ENCODE measurements at regions not wholly inside any gene's neighbourhood (a gene's known extent, or its start where the extent isn't known, plus 50 kb on each side); places are given as distances from the start of the nearest gene placed in this dataset.
"Not testable (repeated sequence)": the region's sequence is repeated elsewhere in the genome, so short reads cannot be mapped to it uniquely, and the experiment has no call there.

GRCh38 chr11:42949738-42950376 lies 361.9 kb upstream of the API5 start:
- not testable (repeated sequence) for TF ChIP-seq CTCF (IDR thresholded peaks at IDR 0.05; ENCODE audit: insufficient read depth, low read depth, low read length); EZH2 (IDR thresholded peaks at IDR 0.05; ENCODE audit: insufficient read depth, low read length)
